HG03097 (cell line): ENCODE measurements at regions not wholly inside any gene's neighbourhood (a gene's known extent, or its start where the extent isn't known, plus 50 kb on each side); places are given as distances from the start of the nearest gene placed in this dataset.

Experiments used
- ATAC-seq: cut with Tn5 transposase; IDR thresholded peaks from one replicate; pipeline ENCODE4 v1.9.1; 2021; ENCODE audit not compliant: unreplicated experiment, low FRiP score

- ATAC-seq, result no peak
These were observed 130.1 kb upstream of the DST start for GRCh38 chr6:56772737-56773184.

DNA sequence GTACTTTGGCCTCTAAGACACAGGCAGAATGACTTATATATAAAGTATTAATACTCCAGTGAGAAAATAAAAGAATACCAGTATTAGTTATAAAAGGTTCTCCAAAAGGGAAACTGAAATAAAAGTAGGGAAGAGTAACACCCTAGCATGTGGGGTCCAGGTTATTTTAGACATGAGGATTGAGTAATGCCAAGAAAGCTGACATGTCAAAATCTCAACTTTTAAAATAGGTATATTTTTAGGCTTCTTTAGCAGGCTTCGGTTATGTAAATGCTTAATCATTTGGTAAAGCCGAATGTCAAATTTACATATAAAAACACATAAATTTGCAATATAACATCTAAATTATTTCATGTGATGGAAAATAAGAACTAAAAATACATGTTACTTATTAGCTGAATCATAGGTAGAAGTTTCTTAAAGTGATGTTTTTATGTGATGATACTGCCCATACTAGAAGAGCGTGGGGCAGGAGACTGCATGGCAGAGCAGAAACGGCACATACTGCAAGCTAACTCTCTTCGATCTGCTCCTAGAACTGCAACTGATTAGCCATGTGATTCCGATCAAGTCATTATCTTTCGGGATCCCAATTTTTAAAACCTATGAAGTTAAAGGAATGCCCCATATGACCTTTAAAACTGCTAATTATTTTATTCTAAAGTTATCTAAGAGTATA lies 129.4 kb upstream of the DST start:
- ATAC-seq, result no peak

- no peak for ATAC-seq
These were observed 128.5 kb upstream of the DST start for GRCh38 chr6:56771189-56771588.

DNA sequence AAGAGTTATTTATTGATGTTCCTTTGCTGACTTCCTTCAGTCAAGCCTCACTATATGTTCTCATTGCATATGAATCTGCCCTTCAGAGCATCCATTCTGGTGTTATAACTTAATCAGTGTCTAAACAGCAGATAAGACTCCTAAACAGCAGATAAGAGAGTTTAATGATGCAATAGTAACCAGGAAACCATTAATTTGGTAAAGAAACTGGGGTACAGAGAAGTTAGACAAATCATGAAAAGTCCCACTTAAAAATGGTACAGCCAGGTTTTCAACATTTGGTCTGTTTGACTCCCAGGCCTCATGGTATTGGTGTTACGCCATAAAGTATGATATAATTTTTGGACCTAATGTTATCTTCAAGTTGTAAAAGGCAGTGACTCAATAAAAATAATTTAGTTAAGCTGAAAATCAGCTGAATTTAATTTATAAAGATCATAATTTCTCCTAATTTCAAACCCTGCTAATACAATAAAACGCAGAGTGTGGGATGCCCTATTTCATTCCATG lies 127.4 kb upstream of the DST start:
- ATAC-seq, result no peak

- no peak for ATAC-seq
These were observed 125.3 kb upstream of the DST start for GRCh38 chr6:56767892-56768531.

GRCh38 chr6:56767435-56767834 lies 124.7 kb upstream of the DST start:
- no peak for ATAC-seq

GRCh38 chr6:56766806-56767178 lies 124.1 kb upstream of the DST start:
- ATAC-seq, result peak; percentile 74

DNA sequence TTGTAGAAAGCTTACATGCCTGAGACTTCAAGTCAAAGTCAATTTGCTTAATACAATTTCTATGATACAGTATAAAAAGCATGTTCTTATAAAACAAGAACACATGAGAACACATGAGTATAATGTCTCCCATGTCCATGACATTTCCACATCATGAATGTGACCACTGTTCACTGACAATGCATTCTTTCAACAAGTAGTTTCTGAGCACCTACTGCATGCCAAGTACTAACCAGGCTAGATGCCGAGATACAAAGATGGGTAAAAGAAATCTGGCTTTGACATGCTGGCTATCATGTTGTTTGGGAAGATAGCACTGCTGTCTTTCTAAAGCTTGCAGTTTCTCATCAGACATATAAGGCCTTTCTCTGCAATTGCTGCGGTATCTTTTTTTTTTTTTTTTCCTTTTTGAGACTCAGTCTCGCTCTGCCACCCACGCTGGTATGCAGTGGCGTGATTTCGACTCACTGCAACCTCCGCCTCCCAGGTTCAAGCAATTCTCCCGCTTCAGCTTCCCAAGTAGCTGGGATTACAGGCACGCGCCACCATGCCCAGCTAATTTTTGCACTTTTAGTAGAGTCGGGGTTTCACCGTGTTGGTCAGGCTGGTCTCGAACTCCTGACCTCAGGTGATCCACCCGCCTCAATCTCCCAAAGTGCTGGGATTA lies 123.6 kb upstream of the DST start:
- no peak for ATAC-seq

- ATAC-seq, result no peak
These were observed 122.8 kb upstream of the DST start for GRCh38 chr6:56765494-56765893.

DNA sequence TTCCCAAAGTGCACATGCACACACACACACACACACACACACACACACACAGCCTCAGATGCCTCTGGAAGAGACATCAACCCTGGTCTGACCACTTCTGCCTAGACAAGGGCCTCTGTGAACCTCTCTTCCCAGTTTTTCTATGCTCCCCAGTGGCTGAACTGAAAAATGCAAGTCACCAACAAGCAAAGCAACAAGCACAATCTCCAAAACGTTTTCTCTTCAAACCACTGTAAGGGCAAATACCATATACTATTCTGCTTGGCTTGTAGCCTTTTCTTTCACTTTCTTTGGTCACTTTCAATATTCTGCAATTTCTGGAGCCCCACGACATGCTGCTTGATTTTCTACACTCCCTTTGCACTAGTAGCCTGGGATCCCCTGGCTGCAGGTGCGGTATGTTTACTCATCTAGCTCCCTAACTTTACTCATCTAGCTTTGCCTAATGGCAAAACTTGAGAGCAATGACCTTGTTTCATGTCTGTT lies 121.4 kb upstream of the DST start:
- peak; percentile 50 for ATAC-seq

DNA sequence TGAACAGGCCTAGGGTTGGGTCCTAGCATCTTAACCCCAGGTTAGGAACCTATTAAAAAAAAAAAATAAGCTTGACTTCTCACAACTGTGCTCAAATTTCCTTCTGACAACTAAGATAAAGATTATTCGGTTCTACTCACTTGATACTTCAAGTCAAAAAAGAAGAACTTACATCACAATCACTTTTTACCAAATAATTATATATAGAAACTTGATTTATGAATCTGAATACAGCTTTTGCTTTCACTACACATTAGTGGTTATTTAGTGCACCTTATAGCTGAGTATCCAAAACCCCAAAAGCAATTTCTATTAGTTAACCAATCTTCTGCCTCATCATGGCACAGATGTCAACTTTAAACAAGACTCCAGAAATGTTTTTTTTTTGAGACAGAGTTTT lies 119.0 kb upstream of the DST start:
- ATAC-seq, result no peak

GRCh38 chr6:56760842-56761241 lies 118.2 kb upstream of the DST start:
- no peak for ATAC-seq

DNA sequence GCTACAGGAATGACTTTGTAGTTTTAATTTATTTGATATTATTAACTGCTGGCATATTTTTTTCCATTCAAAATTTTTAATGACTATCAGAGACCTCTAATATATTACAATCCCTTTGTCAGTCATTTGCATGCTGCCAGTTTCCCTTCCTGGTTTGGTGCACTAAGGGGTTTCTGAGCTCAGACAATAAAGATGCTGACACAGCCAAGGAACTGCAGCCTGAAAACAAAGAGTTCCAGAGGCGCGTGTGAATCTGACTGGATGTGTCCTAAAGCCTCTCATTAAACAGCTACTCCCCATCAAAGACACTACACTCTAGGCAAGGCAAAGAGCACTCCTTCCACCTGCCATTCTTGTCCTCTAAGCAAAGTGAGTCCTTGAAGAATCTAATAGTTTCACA lies 116.8 kb upstream of the DST start:
- ATAC-seq, result no peak

DNA sequence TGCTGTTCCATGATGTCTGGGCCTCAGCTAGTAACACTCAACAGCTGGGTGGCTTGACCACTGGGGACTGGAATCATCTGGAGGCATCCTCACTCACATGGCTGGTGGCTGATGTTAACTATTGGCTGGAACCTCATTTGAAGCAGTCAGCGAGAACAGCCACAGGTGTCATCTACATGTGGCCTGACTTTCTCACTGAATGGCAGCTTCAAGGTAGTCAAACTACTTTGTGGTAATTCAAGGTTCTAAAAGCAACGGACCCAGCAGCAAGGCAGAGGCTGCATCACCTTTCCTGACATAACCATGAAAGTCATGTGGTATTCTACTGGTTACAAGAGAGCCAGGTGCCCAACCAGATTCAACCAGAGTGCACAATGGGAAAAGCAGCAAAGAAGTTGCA lies 115.9 kb upstream of the DST start:
- no peak for ATAC-seq

- ATAC-seq, result no peak
These were observed 115.4 kb upstream of the DST start for GRCh38 chr6:56758120-56758519.

GRCh38 chr6:56757588-56757984 lies 114.9 kb upstream of the DST start:
- no peak for ATAC-seq

GRCh38 chr6:56756791-56757587 lies 114.3 kb upstream of the DST start:
- no peak for ATAC-seq

GRCh38 chr6:56756219-56756789 lies 113.6 kb upstream of the DST start:
- ATAC-seq, result no peak

GRCh38 chr6:56755040-56755439 lies 112.4 kb upstream of the DST start:
- ATAC-seq, result no peak

GRCh38 chr6:56753811-56754210 lies 111.1 kb upstream of the DST start:
- no peak for ATAC-seq

DNA sequence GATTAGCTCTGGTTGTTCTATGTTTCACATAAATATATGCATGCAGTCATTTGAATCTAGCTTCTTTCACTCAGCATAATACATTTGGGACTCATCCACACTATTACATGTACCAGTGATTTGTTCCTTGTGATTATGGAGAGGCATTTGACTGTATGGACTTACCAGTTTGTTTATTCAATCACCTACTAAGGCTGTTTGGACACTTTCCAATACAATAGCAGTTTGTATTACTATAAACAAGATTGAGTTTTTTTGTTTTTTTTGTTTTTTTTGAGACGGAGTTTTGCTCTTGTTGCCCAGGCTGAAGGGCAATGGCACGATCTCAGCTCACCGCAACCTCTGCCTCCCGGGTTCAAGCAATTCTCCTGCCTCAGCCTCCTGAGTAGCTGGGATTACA lies 109.8 kb upstream of the DST start:
- no peak for ATAC-seq
